OCI-LY3 (cell line): ENCODE measurements at regions not wholly inside any gene's neighbourhood (a gene's known extent, or its start where the extent isn't known, plus 50 kb on each side); places are given as distances from the start of the nearest gene placed in this dataset.

Source experiments
- EZH2phosphoT487 ChIP-seq: fragments of 200-600 bp; shearing (Covaris generic); IDR thresholded peaks from 2 replicates; pipeline ENCODE4 v1.6.1; 2018; ENCODE audit warnings: antibody characterized with exemption, mixed run types, low read depth
- TF ChIP-seq, protein P1 (sequence below): fragments of 200-600, 300-600 bp; sonication (generic); IDR thresholded peaks from 2 replicates; pipeline ENCODE4 v1.5.1; 2014; ENCODE audit warnings: antibody characterized with exemption, low read length, low read depth

DNA sequence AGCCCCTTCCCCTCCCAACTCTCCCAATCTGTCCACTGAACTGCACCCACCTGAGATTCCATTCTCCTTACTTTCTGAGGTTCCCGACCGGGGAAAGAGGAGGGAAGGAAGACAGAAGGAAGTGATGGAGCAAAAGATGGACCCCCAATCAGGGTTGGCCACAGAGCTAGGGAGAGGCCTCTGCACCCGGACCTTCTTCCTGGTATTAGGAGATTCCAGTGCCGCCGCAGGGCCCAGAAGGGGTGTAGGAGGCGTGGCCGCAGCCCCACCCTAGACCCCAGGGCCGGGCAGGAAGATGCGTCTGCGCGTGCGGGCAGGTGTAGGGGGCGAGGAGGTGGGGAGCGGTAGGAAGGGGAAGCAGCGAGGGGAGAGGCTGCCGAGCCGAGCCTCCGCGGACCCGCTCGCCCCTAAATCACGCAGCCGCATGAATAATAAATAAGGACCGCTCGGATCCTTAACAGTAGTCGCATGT is 104.2 kb upstream of the MVB12B start:
- TF ChIP-seq, protein P1, sequence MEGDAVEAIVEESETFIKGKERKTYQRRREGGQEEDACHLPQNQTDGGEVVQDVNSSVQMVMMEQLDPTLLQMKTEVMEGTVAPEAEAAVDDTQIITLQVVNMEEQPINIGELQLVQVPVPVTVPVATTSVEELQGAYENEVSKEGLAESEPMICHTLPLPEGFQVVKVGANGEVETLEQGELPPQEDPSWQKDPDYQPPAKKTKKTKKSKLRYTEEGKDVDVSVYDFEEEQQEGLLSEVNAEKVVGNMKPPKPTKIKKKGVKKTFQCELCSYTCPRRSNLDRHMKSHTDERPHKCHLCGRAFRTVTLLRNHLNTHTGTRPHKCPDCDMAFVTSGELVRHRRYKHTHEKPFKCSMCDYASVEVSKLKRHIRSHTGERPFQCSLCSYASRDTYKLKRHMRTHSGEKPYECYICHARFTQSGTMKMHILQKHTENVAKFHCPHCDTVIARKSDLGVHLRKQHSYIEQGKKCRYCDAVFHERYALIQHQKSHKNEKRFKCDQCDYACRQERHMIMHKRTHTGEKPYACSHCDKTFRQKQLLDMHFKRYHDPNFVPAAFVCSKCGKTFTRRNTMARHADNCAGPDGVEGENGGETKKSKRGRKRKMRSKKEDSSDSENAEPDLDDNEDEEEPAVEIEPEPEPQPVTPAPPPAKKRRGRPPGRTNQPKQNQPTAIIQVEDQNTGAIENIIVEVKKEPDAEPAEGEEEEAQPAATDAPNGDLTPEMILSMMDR: no peak
- TF ChIP-seq EZH2phosphoT487: no peak
